GM23338 (cell line): ENCODE measurements at regions not wholly inside any gene's neighbourhood (a gene's known extent, or its start where the extent isn't known, plus 50 kb on each side); places are given as distances from the start of the nearest gene placed in this dataset.

Source experiments
- ATAC-seq: fragments of 200-7000 bp; cut with Tn5 transposase; 3 replicates; pipeline ENCODE4 v1.9.1; 2020
- DNase-seq: peaks from one replicate; pipeline ENCODE4 v3.0.0-alpha.2; 2015; ENCODE audit warnings: low spot score
- H2AFZ ChIP-seq: fragments of 200-600 bp; sonication (generic); 2 replicates; pipeline ENCODE4 v1.8.0; 2016; ENCODE audit warnings: antibody characterized with exemption, mild to moderate bottlenecking, moderate library complexity
- H3F3A ChIP-seq: fragments of 200-600 bp; sonication (generic); replicated peaks from 2 replicates; pipeline ENCODE4 v1.8.0; 2017; ENCODE audit warnings: antibody characterized with exemption, mixed run types, low read depth
- H3K27ac ChIP-seq: fragments of 200-600 bp; sonication (generic); 2 replicates; pipeline ENCODE4 v1.6.1; 2016; ENCODE audit warnings: low read depth
- H3K27me3 ChIP-seq: fragments of 200-600 bp; sonication (generic); 2 replicates; pipeline ENCODE4 v1.8.0; 2016; ENCODE audit warnings: mild to moderate bottlenecking, mixed run types, moderate library complexity; ENCODE audit not compliant: insufficient read depth
- H3K36me3 ChIP-seq: fragments of 200-600 bp; sonication (generic); 2 replicates; pipeline ENCODE4 v1.8.0; 2016; ENCODE audit warnings: mild to moderate bottlenecking; ENCODE audit not compliant: insufficient read depth
- H3K4me1 ChIP-seq: fragments of 200-600 bp; sonication (generic); 2 replicates; pipeline ENCODE4 v1.8.0; 2016; ENCODE audit warnings: mild to moderate bottlenecking, moderate library complexity; ENCODE audit not compliant: insufficient read depth
- H3K4me2 ChIP-seq: fragments of 200-600 bp; sonication (generic); 2 replicates; pipeline ENCODE4 v1.7.1; 2017; ENCODE audit warnings: mixed run types
- H3K4me3 ChIP-seq: fragments of 200-600 bp; sonication (generic); 2 replicates; pipeline ENCODE4 v1.6.1; 2016; ENCODE audit warnings: mixed run types
- H3K79me2 ChIP-seq: fragments of 200-600 bp; sonication (generic); replicated peaks from 2 replicates; pipeline ENCODE4 v1.8.0; 2017; ENCODE audit warnings: mild to moderate bottlenecking; ENCODE audit not compliant: insufficient read depth
- H3K9me2 ChIP-seq: fragments of 200-600 bp; sonication (generic); 2 replicates; pipeline ENCODE4 v1.8.0; 2017; ENCODE audit not compliant: insufficient read depth
- H4K20me1 ChIP-seq: fragments of 200-600 bp; sonication (generic); replicated peaks from 2 replicates; pipeline ENCODE4 v1.8.0; 2017; ENCODE audit warnings: mild to moderate bottlenecking; ENCODE audit not compliant: insufficient read depth
- H3K27ac Mint-ChIP-seq: 2 replicates; pipeline ENCODE4 v1.8.0; 2020; ENCODE audit warnings: inconsistent platforms, mild to moderate bottlenecking, moderate library complexity, mixed read lengths
- H3K27me3 Mint-ChIP-seq: 3 replicates; pipeline ENCODE4 v1.8.0; 2022; ENCODE audit warnings: low read depth, mild to moderate bottlenecking, moderate library complexity, mixed read lengths, inconsistent platforms; ENCODE audit not compliant: insufficient read depth, poor library complexity
- H3K36me3 Mint-ChIP-seq: 3 replicates; pipeline ENCODE4 v1.8.0; 2021; ENCODE audit warnings: low read depth, mild to moderate bottlenecking, inconsistent platforms, moderate library complexity, mixed read lengths
- H3K4me1 Mint-ChIP-seq: 3 replicates; pipeline ENCODE4 v1.8.0; 2020; ENCODE audit warnings: mild to moderate bottlenecking, inconsistent platforms, mixed read lengths
- H3K4me3 Mint-ChIP-seq: 3 replicates; pipeline ENCODE4 v1.8.0; 2021; ENCODE audit warnings: moderate library complexity, mild to moderate bottlenecking, inconsistent platforms, mixed read lengths
- H3K9me3 Mint-ChIP-seq: 3 replicates; pipeline ENCODE4 v1.8.0; 2020; ENCODE audit warnings: moderate library complexity, mild to moderate bottlenecking, inconsistent platforms, mixed read lengths
- CREB1 ChIP-seq: fragments of 250-450 bp; sonication (Bioruptor Pico); IDR thresholded peaks from 2 replicates; pipeline ENCODE4 v1.5.0; 2020; ENCODE audit warnings: low read depth, mild to moderate bottlenecking, moderate library complexity
- EZH2phosphoT487 ChIP-seq: fragments of 200-600 bp; sonication (generic); IDR thresholded peaks from one replicate; pipeline ENCODE4 v1.8.1; 2018; ENCODE audit warnings: antibody characterized with exemption; ENCODE audit not compliant: unreplicated experiment
- REST ChIP-seq: IDR thresholded peaks from one replicate; pipeline ENCODE4 v1.6.1; 2018; ENCODE audit warnings: antibody characterized with exemption; ENCODE audit not compliant: unreplicated experiment
- STAT1 ChIP-seq: IDR thresholded peaks from one replicate; pipeline ENCODE4 v1.6.1; 2016; ENCODE audit warnings: antibody characterized with exemption; ENCODE audit not compliant: unreplicated experiment
- ZNF462 ChIP-seq: fragments of 250-450 bp; sonication (Bioruptor Pico); IDR thresholded peaks from 2 replicates; pipeline ENCODE4 v1.5.0; 2020; ENCODE audit warnings: mild to moderate bottlenecking, moderate library complexity

- no peak overlapping the region for H3K27ac ChIP-seq
- H3K79me2 ChIP-seq: no peaks in the 10 kb centered on the region
- ATAC-seq: no peak
- Mint-ChIP-seq H3K9me3 (peaks cover 39% of the 10 kb centered on the region), H3K4me3 (no peak overlapping the region), H3K36me3 (peaks cover 21% of the 10 kb centered on the region), H3K27me3 (no peaks in the 10 kb centered on the region), H3K27ac (no peak overlapping the region), H3K4me1 (peaks cover 8% of the 10 kb centered on the region)
- DNase-seq: no peak
- no peaks in the 10 kb centered on the region for H3F3A ChIP-seq
- no peak overlapping the region for H3K4me3 ChIP-seq
- H3K27me3 ChIP-seq: no peaks in the 10 kb centered on the region
- TF ChIP-seq REST: no peak
- TF ChIP-seq CREB1 (CRISPR knock-in tag): no peak
- no peak overlapping the region for H2AFZ ChIP-seq
- H3K4me1 ChIP-seq: no peaks in the 10 kb centered on the region
- H4K20me1 ChIP-seq: no peaks in the 10 kb centered on the region
- peaks cover 7% of the 10 kb centered on the region; the same call in 1 of the 2 replicates for H3K9me2 ChIP-seq
- H3K4me2 ChIP-seq: no peak overlapping the region
- peaks cover 5% of the 10 kb centered on the region; the same call in 1 of the 2 replicates for H3K36me3 ChIP-seq
These were observed 145.8 kb downstream of the ADSS2 start for GRCh38 chr1:244305776-244306341.

GRCh38 chr1:244306544-244306943 lies 145.2 kb downstream of the ADSS2 start:
- no peak overlapping the region for H3K27ac Mint-ChIP-seq

More at GRCh38 chr1:244306544-244306943, 145.2 kb downstream of the ADSS2 start:
- H3K4me3 ChIP-seq: no peak overlapping the region
- no peak for ATAC-seq
- H3K9me3 Mint-ChIP-seq: peaks cover 39% of the 10 kb centered on the region
- no peak for DNase-seq
- peaks cover 3% of the 10 kb centered on the region for H3K27me3 Mint-ChIP-seq
- peaks cover 8% of the 10 kb centered on the region for H3K4me1 Mint-ChIP-seq
- no peak overlapping the region for H3K4me2 ChIP-seq
- no peak overlapping the region for H2AFZ ChIP-seq
- no peaks in the 10 kb centered on the region for H3F3A ChIP-seq
- H3K4me3 Mint-ChIP-seq: no peak overlapping the region
- H3K27ac ChIP-seq: no peak overlapping the region
- H3K4me1 ChIP-seq: no peaks in the 10 kb centered on the region
- no peak for TF ChIP-seq STAT1
- no peak for TF ChIP-seq REST
- TF ChIP-seq ZNF462 (CRISPR knock-in tag): no peak
- no peak for TF ChIP-seq EZH2phosphoT487
- TF ChIP-seq CREB1 (CRISPR knock-in tag): no peak
- H3K36me3 ChIP-seq: peaks cover 5% of the 10 kb centered on the region; the same call in 1 of the 2 replicates
- H4K20me1 ChIP-seq: no peaks in the 10 kb centered on the region
- H3K36me3 Mint-ChIP-seq: peaks cover 21% of the 10 kb centered on the region
- H3K79me2 ChIP-seq: no peaks in the 10 kb centered on the region
- H3K27me3 ChIP-seq: no peaks in the 10 kb centered on the region
- H3K9me2 ChIP-seq: peaks cover 7% of the 10 kb centered on the region; the same call in 1 of the 2 replicates
